GM19043 (cell line): ENCODE measurements at regions not wholly inside any gene's neighbourhood (a gene's known extent, or its start where the extent isn't known, plus 50 kb on each side); places are given as distances from the start of the nearest gene placed in this dataset.
"Not testable (repeated sequence)": the region's sequence is repeated elsewhere in the genome, so short reads cannot be mapped to it uniquely, and the experiment has no call there.

ENCODE experiments used
- ATAC-seq: cut with Tn5 transposase; IDR thresholded peaks from one replicate; pipeline ENCODE4 v1.9.1; 2021; ENCODE audit warnings: low read depth; ENCODE audit not compliant: unreplicated experiment

DNA sequence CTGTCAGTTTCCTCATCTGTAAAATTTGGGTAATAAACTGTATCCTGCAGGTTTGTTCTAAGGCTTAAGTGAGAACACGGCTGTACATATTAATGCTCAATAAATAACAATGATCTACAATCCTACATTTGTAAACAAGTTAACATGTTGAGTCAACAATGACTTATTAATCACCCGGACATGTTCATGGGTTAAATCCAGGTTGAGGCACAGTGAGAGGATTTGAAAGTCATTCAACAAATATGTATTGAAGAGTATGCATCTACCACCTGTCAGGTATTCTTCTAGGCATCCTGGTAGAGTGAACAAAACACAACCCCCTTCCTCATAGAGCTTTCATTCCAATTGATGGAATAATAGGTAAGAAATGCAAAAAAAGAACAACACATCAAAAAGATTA lies 554.7 kb upstream of the SLC35B3 start:
- no peak for ATAC-seq

DNA sequence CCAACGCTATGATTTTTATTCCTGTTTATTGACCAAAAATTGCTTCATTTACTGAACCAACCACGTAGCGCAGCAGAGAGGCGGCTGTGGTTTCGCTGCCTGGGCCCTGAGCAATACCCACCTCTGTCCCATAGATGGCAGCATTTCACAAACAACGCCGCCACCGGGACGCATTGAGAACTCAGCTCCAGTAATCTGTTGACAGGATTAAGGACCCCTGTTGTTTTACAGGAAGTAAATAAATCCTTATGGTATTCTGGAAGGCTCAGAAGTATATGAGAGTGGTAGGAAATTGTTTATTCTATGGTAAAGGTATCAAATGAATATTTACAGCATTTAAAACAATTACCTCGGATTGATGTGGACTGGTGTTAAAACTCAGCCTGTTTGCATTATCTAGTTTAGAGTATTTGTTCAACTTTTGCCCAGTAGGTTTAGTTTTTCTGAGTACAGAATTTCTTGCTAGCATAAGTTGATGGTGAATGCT lies 547.9 kb upstream of the SLC35B3 start:
- ATAC-seq: peak; percentile 95

DNA sequence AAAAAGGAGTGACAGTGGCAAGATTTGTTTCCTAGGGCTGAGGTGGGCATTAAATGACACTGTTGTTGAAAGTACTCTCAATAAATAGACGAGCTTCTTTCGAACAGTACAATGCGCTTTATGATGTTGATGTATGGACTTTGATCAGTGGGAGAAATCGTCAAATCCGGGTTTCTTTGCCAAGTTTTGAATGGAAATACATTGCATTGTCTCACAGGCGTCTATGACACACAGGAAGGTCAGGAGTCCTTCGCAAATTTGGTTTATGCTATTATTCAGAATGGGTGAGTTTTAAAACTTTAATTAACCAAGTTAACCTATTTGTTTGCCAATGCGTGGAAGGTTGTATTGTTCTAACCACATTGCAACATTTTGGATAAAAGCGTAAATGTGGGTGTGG lies 547.3 kb upstream of the SLC35B3 start:
- ATAC-seq: no peak

- no peak for ATAC-seq
Observed at GRCh38 chr6:8973395-8973794, 538.0 kb upstream of the SLC35B3 start.

GRCh38 chr6:8969747-8970146 lies 534.4 kb upstream of the SLC35B3 start:
- no peak for ATAC-seq

GRCh38 chr6:8958894-8959511 lies 523.7 kb upstream of the SLC35B3 start:
- no peak for ATAC-seq

DNA sequence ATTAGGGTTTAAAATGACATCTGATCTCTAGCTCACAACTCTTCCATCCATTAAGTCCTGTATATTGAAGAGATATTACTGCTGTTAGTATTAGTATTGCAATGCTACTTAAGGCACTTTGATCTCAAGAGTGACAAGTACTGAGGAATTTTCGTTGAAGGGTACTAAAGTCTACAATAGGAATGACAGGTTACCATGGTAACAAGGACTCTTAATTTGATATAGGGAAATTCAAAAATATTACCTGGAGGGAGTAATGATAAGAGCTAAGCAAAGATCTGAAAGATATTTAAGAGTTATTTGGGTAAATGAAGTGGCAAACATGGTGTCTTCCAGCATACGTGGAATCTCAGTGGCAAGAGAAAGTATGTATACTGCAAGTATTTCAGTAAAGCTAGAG lies 518.0 kb upstream of the SLC35B3 start:
- no peak for ATAC-seq

- no peak for ATAC-seq
Observed at GRCh38 chr6:8948733-8949132, 513.4 kb upstream of the SLC35B3 start.

DNA sequence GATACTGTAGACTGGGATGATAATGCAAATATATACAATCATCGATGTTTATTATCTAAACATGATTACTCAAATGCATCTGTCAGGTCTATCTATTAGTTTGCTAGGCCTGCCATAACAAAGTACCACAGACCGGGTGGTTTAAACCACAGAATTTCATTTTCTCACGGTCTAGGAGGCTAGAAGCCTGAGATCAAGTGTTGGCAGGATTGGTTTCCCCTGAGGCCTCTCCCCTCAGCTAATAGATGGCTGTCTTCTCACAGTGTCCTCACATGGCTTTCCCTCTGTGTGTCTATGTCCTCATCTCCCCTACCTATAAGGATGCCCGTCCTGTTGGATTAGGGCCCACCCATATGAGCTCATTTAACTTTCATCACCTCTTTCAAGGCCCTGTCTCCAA lies 512.6 kb upstream of the SLC35B3 start:
- no peak for ATAC-seq

GRCh38 chr6:8944548-8944947 lies 509.2 kb upstream of the SLC35B3 start:
- ATAC-seq: no peak

GRCh38 chr6:8943073-8943472 lies 507.7 kb upstream of the SLC35B3 start:
- ATAC-seq: no peak

- no peak for ATAC-seq
Observed at GRCh38 chr6:8941577-8941976, 506.2 kb upstream of the SLC35B3 start.

GRCh38 chr6:8940356-8940755 lies 505.0 kb upstream of the SLC35B3 start:
- ATAC-seq: no peak

DNA sequence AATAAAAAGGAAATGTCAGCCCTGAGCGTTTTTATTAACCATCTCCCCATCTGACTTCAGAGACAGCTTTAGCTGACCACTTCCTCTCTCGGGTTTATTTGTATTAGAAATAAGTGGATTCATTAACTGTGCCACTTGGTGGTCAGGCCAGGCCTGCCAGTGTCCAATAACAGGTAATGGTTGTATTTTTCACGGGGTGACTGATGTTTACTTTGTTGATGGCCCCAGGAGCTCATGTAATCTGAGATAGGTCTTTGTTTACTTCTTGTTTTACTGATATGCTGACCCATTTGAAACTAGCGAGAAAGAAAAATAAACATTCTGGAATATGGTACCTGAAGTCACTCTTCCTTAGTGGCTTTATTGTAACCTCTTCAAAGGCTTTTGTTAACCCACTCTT lies 504.3 kb upstream of the SLC35B3 start:
- no peak for ATAC-seq

- ATAC-seq: no peak
Observed at GRCh38 chr6:8934318-8934717, 499.0 kb upstream of the SLC35B3 start.

DNA sequence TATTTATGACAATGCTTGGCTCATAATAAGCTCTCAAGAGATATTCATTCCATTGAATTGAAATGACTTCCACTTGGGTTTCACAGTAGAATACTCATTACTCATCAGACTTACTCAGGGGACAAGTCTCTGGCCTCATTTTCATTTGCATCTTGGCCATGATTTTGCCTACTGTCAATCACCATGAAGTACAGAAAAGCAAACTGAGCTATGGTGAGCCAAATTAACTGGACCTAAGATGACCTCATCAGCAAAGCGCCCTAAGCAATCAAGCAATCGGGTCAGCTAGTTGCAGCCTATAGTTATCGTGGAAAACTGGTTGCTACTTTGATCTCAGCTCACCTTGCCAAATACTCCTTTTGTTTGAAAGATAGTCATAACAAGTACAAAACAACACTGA lies 494.7 kb upstream of the SLC35B3 start:
- no peak for ATAC-seq

GRCh38 chr6:8920244-8920643 lies 484.9 kb upstream of the SLC35B3 start:
- ATAC-seq: not testable (repeated sequence)

DNA sequence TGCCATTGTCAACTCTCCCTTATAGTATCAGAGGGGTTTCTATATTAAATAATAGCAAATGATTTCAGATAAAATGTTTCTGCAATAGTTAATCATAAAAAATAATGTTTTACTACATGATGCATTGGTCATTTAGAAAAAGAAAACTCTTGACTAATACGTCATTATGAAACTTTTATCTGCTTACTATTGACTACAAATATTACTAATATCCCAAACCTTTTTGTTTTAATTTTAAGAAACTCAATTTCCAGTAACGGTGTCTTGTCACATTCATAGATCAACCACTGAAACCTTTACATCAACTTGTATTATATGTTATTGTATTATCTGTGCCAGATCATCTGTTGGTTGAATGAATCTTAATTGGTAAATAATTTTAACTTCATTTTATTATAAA lies 482.9 kb upstream of the SLC35B3 start:
- no peak for ATAC-seq

- no peak for ATAC-seq
Observed at GRCh38 chr6:8914700-8915099, 479.4 kb upstream of the SLC35B3 start.

GRCh38 chr6:8908638-8909037 lies 473.3 kb upstream of the SLC35B3 start:
- ATAC-seq: no peak

DNA sequence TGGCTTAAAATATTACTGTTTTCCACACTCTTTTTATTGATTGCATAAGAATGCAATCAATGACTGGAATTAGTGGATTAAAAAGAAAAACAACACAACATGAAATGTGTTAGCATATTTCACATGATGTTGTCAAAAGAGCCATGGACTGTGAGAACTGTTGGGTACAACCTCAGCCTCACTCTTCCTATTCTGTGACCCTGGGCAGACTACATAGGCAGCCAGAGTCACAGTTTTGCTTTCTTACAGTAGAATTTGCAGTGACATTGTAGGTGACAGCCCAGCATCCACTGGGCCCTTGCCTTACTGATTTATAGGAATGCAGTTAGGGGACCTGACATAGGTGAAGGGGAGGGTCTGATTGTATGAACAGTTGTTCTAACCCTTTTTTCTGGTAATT lies 471.4 kb upstream of the SLC35B3 start:
- ATAC-seq: no peak

GRCh38 chr6:8905757-8906156 lies 470.4 kb upstream of the SLC35B3 start:
- no peak for ATAC-seq

GRCh38 chr6:8904754-8905153 lies 469.4 kb upstream of the SLC35B3 start:
- no peak for ATAC-seq
